Right lobe of liver (tissue), 4 donors: ENCODE measurements at regions not wholly inside any gene's neighbourhood (a gene's known extent, or its start where the extent isn't known, plus 50 kb on each side); places are given as distances from the start of the nearest gene placed in this dataset.

Experiments used
- CTCF ChIP-seq, 4 donors: fragments of 200-600 bp in 3 of 4; fragments of 450-650 bp in 1 of 4; IDR thresholded peaks; one replicate each; pipeline versions ENCODE4 v1.5.1 to v1.8.0; 2016 to 2022; ENCODE audit warnings: antibody characterized with exemption in 4 of 4, mild to moderate bottlenecking in 2 of 4
- POLR2A ChIP-seq: fragments of 450-650 bp; IDR thresholded peaks from one replicate; pipeline ENCODE4 v1.6.1; 2017; ENCODE audit warnings: antibody characterized with exemption, mild to moderate bottlenecking
- donor health status: DM: no; HTN: no; CAD: no.
- donor health status: DM: no; HTN: no; CAD: no.
- donor health status: DM: no; HTN: yes; CAD: no.

GRCh38 chr13:73334445-73334844 lies 275.6 kb downstream of the KLF5 start:
- no peak for TF ChIP-seq POLR2A
- no peak for TF ChIP-seq CTCF (IDR thresholded peaks at IDR 0.05)
